Skin epidermis (tissue), 12 donors: ENCODE measurements at regions not wholly inside any gene's neighbourhood (a gene's known extent, or its start where the extent isn't known, plus 50 kb on each side); places are given as distances from the start of the nearest gene placed in this dataset.
"Not testable (repeated sequence)": the region's sequence is repeated elsewhere in the genome, so short reads cannot be mapped to it uniquely, and the experiment has no call there.

Experiments used
- H3K27ac ChIP-seq, 21 experiments: fragments of 200-600 bp; sonication (generic) in 11 of 21; one replicate each; pipeline ENCODE4 v1.5.0; 2020; ENCODE audit warnings: mild to moderate bottlenecking in 3 of 21, inconsistent platforms in 2 of 21, moderate library complexity in 2 of 21
- H3K4me3 ChIP-seq, 7 experiments: fragments of 200-600 bp; sonication (generic) in 2 of 7; one replicate each; pipeline ENCODE4 v1.5.0; 2020; ENCODE audit warnings: inconsistent platforms in 2 of 7, mild to moderate bottlenecking in 2 of 7, moderate library complexity in 1 of 7

DNA sequence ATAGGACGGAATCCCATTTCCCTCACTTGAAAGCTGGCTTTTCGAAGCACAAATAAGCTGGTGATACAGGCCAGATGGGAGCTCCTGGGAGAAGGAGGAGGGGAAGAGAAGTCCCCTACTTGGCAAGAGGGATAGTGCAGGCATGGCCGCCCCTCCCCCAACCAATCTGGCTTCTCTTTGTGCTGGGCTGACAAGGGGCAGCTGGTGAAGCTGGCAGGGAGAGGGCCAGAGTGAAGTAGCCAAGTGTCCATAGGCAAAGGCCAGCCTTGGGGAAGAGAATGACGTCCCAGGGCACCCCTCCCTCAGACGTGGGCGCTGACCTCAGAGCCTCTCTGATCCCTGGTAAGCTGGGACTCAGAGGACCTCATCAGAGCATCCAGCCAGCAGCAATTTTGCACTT lies 78.7 kb upstream of the GRAMD1B start:
- H3K27ac ChIP-seq, result no peak overlapping the region

DNA sequence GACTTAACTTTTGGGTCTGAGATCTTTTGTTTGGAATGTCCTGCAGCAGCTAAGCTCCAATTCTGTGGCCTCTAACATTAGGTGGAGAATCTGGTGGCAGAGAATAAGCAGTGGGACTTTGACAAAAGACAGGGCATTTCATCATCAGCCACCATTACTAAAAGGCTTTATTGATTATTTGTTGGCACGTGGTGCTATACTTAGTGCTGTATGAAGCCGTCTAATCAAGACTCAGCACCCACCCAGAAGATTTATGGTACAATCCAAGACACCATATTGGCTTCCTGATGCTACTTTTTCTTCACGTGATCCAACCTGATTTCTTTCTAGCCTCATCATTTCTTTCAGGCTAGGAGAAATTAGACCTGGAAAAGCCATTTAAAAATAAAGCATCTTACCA lies 80.7 kb upstream of the GRAMD1B start:
- H3K27ac ChIP-seq, result no peak overlapping the region
- H3K4me3 ChIP-seq, result no peak overlapping the region

More for the DNA sequence above, 78.7 kb upstream of the GRAMD1B start:
- H3K4me3 ChIP-seq, result no peak overlapping the region

DNA sequence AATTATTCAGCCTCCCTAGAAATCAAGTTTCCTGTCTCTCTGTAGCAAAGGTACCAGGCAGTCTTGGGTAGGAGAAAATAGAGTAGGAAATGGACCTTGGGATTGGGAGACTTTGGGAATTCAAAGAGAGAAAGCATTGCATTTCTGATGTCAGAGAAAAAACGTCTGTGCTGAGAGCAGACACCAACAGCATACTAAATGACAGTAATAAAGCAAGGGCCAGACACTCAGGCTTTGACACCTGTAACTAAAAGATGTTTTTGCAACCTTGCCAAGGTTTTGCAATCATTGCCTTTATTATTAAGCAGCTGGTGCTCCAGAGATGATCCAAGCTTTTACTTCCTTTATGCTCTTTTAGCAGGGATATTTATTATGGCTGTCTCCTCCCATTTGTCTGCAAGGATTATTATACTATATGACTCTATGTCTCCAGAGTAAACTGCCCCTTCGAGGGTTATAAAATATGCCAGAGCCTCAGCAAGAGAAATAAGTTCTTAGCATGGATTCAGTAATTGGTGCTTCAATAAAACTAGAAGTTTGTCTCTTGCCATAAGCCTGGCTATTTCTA lies 85.2 kb upstream of the GRAMD1B start:
- H3K4me3 ChIP-seq, result no peak overlapping the region
- H3K27ac ChIP-seq, result no peak overlapping the region

DNA sequence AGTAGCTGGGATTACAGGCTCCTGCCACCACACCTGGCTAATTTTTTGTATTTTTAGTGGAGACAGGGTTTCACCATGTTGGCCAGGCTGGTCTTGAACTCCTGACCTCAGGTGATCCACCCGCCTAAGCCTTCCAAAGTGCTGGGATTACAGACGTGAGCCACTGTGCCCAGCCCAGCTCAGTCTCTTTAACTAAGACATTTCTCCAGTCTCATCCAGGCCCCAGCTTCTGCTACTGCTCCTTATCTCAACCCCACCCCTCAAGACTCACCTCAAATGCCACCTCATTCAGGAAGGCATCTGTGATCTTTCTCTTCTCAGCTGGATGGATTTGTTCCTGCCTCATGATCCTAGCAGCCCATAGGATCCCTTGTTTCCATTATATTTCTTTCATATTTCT lies 85.9 kb upstream of the GRAMD1B start:
- H3K27ac ChIP-seq, H3K4me3 ChIP-seq: not testable (repeated sequence)

DNA sequence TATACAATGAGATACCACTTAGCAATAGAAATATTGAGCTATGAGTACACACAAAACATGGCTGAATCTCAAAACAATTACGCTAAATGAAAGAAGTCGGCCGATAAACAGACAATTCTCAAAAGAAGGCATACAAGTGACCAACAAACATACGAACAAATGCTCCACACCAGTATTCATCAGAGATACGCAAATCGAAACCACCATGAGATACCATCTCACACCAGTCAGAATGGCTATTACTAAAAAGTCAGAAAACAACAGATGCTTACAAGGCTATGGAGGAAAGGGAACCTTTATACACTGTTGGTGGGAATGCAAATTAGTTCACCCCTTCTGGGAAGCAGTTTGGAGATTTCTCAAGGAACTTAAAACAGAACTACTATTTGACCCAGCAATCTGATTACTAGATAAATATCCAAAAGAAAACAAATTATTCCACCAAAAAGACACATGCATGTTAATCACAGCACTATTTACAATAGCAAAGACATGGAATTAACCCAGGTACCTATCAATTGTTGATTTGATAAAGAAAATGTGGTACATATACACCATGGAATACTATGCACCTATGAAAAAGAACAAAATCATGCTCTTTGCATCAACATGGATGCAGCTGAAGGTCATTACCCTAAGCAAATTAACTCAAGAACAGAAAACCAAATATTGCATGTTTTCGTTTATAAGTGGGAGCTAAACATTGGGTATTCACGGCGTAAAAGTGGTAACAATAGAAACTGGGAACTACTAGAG lies 90.9 kb upstream of the GRAMD1B start:
- Histone ChIP-seq H3K27ac (no peak overlapping the region), H3K4me3 (no peak overlapping the region)

DNA sequence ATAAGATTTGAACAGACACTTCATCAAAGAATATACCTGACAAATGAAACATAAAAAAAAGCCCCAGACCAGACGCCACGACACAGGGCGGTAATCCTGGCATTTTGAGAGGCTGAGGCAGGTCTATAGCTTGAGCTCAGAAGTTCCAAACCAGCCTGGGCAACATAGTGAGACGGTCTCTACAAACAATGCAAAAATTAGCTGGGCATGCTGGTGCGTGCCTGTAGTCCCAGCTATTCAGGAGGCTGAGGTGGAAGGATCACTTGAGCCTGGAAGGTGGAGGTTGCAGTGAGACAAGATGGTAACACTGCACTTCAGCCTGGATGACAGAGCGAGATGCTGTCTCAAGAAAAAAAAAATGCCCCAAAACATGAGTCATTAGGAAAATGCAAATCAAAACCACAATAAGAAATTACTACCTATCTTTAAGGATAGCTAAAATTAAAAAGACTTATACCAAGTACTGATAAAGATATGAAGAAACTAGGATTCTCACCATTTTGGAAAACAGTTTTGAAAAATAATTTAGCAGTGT lies 91.7 kb upstream of the GRAMD1B start:
- Histone ChIP-seq H3K27ac (no peak overlapping the region), H3K4me3 (no peak overlapping the region)

DNA sequence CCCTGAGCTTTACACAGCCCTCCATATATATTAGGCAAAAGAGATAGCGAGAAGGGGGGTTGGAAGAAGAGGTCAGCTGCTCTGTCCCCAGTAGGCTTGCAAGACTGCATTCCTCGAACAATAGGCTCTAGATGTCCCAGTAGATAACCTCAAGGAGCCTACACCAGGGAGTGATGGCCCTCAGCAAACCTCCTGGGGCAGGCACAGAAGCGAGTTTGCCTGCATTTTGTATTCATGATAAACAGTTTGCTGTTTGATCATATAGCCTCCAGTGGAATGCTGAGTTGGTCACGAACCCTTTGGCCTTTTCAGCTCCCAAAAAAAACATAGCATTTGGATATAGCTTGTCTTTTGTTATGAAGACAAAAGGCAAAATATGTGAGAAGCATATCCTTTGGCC lies 95.1 kb upstream of the GRAMD1B start:
- Histone ChIP-seq H3K4me3 (no peak overlapping the region), H3K27ac (no peak overlapping the region)

DNA sequence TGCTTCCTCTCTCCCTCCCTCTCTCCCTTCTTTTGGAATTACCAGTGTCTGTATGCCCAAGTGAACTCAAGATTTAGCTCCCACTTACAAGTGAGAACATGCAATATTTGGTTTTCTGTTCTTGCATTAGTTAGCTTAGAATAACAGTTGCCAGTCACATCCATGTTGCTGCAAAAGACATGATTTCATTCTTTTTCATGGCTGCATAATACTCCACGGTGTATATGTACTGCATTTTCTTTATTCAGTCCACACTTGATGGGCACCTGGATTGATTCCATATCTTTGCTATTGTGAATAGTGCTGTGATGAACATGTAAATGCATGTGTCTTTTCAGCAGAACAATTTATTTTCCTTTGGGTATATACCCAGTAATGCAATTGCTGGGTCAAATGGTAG lies 97.5 kb upstream of the GRAMD1B start:
- H3K4me3 ChIP-seq, H3K27ac ChIP-seq: not testable (repeated sequence)

DNA sequence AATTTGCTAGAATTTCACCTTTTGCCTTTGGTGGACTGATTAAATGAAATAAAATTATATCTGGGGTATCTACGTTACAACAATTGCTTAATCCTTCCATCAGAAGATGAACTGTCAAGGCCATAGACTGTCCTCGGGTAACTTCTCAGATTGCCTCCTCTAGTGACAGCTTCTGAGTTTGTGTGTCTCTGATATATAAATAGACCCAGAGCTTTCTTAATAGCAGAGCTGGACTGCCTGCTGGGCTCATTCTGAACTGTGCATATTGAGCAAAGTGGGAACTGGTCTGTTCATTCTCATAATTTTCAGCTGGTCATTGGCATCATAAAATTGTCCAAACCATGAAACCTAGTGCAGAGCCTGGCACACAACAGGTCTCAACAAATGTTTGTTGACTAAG lies 99.1 kb upstream of the GRAMD1B start:
- no peak overlapping the region for H3K4me3 ChIP-seq
- H3K27ac ChIP-seq, result no peak overlapping the region

DNA sequence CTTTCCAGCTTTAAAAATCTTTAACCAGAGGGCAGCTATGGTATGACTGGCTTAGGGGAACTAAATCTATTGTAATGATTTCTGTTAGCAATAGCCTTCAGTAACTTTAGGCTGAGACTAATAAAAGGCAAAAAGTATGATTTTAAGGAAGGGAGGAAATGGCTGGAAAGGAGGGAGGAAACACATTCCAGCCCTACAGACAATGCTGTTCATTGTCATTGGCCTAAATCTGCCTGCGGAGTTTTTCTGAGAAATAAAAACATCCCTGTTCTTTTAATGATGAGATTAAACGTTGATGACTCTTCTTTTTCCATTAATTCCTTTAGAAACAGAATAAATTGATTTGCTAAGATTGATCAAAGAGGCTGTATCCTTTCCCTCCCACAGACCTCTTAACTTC lies 99.6 kb upstream of the GRAMD1B start:
- Histone ChIP-seq H3K27ac (no peak overlapping the region), H3K4me3 (no peak overlapping the region)

DNA sequence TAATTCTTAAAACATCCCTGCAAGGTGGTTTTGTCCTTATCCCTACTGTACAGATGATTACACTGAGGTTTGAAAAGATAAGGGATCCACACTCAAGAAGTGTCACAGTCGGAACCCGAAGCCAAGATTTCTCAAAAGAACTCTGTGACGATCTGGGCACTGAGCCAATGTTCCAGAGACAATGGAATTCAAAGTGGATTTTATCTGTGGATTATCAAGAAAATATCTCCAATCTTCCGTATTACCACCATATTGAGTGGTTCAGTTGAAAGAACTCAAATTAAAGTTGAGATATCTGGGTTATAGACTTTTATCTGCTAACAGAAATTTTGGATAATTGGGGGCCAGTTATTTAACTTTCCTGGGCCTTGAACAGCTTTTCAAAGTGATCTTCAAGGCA lies 100.0 kb upstream of the GRAMD1B start:
- Histone ChIP-seq H3K4me3 (no peak overlapping the region), H3K27ac (no peak overlapping the region)

DNA sequence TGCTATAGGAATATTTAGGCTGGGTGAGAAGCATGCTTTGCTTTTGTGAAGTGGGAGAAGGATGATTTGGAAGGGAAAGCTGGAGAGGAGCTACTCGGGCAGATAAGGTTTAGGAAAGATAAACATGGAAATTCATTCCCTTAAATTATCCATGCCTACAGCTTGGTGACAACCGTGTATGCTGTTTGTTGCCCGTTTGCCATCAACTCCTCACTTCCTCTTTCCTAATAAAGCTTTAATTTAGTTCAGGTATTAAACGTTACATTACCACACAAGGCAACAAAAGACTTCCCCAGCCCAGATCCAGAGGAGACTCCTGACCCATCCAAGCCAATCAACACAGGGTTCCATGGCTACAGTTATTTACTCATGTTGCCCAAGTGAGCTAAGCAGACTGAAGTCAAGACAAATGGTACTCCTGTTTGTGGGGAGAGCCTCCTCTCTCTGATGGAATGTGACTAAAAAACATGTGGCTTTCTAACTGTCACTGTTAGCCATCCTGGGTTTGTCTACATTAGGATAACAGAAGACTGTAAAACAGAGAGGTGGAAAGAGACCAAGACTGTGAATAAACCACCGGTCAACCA lies 101.7 kb upstream of the GRAMD1B start:
- Histone ChIP-seq H3K27ac (no peak overlapping the region), H3K4me3 (no peak overlapping the region)

DNA sequence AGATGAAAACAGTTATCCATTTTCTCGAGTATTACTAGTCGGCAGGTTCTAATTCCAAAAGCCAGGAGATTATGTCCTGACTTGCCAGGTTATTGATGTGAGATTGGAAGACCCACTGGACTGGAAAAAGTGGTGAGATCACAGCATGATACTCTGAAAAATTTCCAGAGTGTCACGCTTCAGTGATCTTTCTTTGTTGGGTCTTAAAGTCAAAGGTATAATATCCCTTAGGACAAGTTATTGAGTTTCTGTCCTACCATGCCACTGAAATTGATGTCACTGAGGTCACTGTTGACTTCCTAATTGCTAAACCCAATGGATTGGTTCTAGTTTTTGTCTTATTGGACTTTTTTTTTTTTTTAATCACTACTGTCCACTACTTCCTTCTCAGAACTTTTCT lies 104.5 kb upstream of the GRAMD1B start:
- H3K4me3 ChIP-seq, result no peak overlapping the region
- H3K27ac ChIP-seq, result no peak overlapping the region

DNA sequence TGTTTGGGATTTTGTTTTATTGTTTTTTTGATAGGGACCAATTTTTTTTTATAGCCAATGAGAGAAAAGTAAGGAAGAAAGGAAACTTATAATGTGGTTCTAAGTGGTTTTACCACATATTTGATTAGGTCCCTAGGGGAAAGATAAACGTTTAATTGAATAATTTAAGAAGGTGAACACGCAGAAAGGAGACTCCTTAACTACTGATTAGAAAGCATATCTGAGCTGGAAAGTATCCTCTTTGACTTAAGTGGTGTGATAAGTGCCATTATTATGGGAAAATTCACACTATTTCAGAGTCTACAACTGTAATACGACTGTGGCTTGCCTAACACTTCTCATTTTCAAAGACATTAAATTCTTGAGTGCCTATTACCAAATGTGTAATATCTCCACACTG lies 106.5 kb upstream of the GRAMD1B start:
- no peak overlapping the region for H3K27ac ChIP-seq
- H3K4me3 ChIP-seq, result no peak overlapping the region

DNA sequence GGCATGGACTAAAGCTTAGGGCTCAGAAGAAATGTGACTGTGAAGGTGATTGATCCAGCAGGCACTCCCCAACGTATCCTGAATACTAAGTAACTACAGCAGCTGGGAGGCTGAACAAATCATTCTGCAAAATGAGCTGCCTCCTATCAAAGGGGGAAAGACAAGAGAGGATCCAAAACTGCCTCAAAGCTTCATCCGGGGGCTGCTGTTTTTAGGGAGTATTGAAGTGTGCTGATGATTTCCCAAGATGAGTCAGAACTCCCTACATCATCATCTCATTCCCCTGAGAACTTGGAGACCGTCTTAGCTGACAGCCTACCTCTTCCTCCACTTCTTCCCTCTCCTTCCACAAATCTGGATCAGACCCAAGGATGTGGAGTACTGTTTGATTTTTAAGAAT lies 108.4 kb upstream of the GRAMD1B start:
- Histone ChIP-seq H3K4me3 (no peak overlapping the region), H3K27ac (no peak overlapping the region)

DNA sequence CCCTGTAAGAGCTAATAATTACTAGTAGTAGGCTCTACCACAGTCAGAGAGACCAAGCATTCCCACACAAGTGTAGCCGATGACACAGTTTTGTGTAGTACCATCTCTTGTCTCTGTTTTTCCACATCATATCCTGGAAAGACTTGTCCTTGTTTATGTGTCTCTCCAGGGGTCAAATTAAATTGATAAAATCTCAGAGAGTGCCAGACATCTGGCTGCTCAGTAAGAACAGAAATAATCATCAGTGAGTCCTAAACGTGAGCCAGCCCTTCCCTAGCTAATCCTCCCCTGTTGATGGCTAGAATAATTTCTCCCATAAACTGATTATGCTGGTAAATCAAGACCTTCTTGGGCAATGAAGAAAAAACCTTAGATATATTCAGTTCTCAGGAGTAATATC lies 111.4 kb upstream of the GRAMD1B start:
- Histone ChIP-seq H3K4me3 (no peak overlapping the region), H3K27ac (no peak overlapping the region)

DNA sequence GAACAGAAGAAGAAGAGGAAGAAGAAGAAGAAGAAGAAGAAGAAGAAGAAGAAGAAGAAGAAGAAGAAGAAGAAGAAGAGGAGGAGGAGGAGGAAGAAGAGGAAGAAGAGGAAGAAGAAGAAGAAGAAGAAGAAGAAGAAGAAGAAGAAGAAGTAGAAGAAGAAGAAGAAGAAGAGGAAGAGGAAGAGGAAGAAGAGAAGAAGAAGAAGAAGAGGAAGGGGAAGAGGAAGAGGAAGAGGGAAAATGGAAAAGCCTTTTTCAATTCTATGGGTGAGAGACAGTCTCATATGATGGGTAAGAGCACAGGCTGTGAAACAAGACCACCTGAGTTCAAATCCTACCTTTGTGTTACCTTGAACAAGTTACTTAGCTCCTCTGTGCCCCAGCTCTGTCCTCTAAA lies 111.9 kb upstream of the GRAMD1B start:
- H3K27ac ChIP-seq, H3K4me3 ChIP-seq: not testable (repeated sequence)

DNA sequence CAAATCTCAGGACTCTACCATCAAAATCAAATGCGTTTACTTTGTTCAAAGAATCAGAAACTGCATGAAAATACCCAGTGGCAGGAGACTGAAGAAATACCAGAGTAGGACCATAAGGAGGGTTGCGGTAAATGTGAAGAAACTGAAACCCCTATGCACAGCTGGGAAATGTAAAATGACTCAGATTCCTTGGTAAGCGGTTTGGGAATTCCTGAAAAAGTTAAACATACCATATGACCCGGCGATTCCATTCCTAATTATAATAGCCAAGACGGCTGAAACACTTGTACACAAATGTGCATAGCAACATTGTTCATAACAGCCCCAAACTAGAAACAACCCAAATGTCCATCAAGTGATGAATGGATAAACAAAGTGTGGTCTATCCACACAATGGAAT lies 114.1 kb upstream of the GRAMD1B start:
- Histone ChIP-seq H3K4me3 (no peak overlapping the region), H3K27ac (no peak overlapping the region)

DNA sequence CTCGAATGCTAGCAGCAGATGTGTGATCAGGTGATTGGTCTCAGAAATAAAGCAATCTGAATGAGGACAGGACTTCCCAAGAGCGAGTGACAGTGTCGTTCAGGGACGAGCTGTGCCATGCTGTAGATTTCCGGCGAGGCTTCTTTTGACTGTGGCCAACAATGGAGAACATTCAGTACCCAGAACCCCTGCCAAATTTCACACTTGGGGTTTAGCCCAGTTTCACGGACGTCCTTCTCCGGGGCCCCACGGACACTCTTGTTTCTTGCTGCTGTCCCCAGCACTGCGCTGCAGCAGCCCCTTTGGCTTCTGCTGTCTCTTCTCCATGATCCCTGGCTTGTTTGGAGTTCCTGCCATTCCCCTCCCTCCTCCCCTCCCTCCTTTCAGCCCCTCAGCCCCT lies 115.1 kb upstream of the GRAMD1B start:
- peak overlapping the region in 1 of 21 experiments; percentile 2 for H3K27ac ChIP-seq

DNA sequence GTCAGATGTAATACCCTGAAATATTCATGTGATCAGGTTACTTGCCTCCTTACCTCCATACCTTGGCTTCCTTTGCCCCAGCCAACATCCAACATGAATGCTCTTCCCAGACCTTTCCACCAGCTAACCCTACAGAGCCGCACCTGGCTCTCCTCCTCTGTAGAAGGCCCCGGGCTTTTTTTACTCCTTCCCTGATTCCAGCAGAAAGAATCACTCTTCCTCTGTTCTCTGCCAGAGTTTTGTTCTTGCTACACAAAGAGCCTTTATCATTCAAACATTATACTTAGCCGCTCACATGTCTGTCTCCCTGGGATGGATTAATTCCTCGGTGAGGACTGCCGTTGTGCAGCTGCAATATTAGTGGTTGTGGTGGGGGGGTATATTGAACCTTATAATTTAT lies 116.8 kb upstream of the GRAMD1B start:
- H3K4me3 ChIP-seq, result no peak overlapping the region
- no peak overlapping the region for H3K27ac ChIP-seq

More for the DNA sequence above, 115.1 kb upstream of the GRAMD1B start:
- H3K4me3 ChIP-seq, result no peak overlapping the region

DNA sequence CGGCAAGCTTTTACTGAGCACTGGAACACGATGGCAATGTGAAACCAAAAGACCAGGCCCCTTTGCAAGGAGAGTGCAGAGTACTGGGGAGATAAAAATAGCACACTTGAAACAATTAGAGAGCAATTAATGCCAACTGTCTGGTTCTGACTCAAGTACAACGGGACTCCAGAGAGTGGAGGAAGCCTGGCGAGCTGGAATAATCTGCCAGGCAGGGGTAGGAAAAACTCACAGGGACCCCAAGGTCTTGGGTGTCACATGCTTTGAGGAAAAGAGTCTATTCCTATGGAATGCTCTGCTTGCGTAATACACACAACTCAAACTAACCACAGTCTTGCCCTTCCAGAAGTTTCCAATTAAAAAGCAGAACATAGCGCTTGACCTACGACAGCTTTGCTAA lies 113.0 kb upstream of the CLMP start:
- Histone ChIP-seq H3K27ac (peak overlapping the region in 9 of 21 experiments; percentile 20 to 76 (median 59)), H3K4me3 (no peak overlapping the region)
